Neural progenitor cell (in vitro differentiated cells): ENCODE measurements at regions not wholly inside any gene's neighbourhood (a gene's known extent, or its start where the extent isn't known, plus 50 kb on each side); places are given as distances from the start of the nearest gene placed in this dataset.

Experiments used
- DNase-seq: peaks from one replicate; pipeline ENCODE4 v3.0.0-alpha.2; 2016; ENCODE audit warnings: low spot score
- H2AFZ ChIP-seq: fragments of 200-600 bp; sonication (generic); replicated peaks from 2 replicates; pipeline ENCODE4 v1.6.1; 2016; ENCODE audit warnings: antibody characterized with exemption
- H3F3A ChIP-seq: fragments of 200-600 bp; sonication (generic); 2 replicates; pipeline ENCODE4 v1.6.1; 2016; ENCODE audit warnings: antibody characterized with exemption, low read depth
- H3K27ac ChIP-seq: fragments of 200-600 bp; sonication (generic); 2 replicates; pipeline ENCODE4 v1.5.1; 2016; ENCODE audit warnings: mild to moderate bottlenecking
- H3K27me3 ChIP-seq: fragments of 200-600 bp; sonication (generic); 2 replicates; pipeline ENCODE4 v1.6.1; 2016; ENCODE audit warnings: mild to moderate bottlenecking, moderate library complexity
- H3K36me3 ChIP-seq: fragments of 200-600 bp; sonication (generic); 2 replicates; pipeline ENCODE4 v1.5.1; 2016
- H3K4me1 ChIP-seq: fragments of 200-600 bp; sonication (generic); 2 replicates; pipeline ENCODE4 v1.6.1; 2016; ENCODE audit warnings: mixed run types
- H3K4me2 ChIP-seq: fragments of 200-600 bp; sonication (generic); 2 replicates; pipeline ENCODE4 v1.6.1; 2016
- H3K4me3 ChIP-seq: fragments of 200-600 bp; sonication (generic); 2 replicates; pipeline ENCODE4 v1.5.1; 2016
- H3K79me2 ChIP-seq: fragments of 200-600 bp; sonication (generic); 2 replicates; pipeline ENCODE4 v1.6.1; 2016; ENCODE audit warnings: low read depth
- H3K9ac ChIP-seq: fragments of 200-600 bp; sonication (generic); 2 replicates; pipeline ENCODE4 v1.6.1; 2016
- H3K9me3 ChIP-seq: fragments of 200-600 bp; sonication (generic); 2 replicates; pipeline ENCODE4 v1.5.1; 2016; ENCODE audit warnings: low read depth
- H4K20me1 ChIP-seq: fragments of 200-600 bp; sonication (generic); 2 replicates; pipeline ENCODE4 v1.6.1; 2016; ENCODE audit warnings: low read depth
- H3K27ac Mint-ChIP-seq: 3 replicates; pipeline ENCODE4 v1.8.0; 2021; ENCODE audit warnings: mixed read lengths
- H3K27me3 Mint-ChIP-seq: 2 replicates; pipeline ENCODE4 v1.8.0; 2022; ENCODE audit warnings: low read depth, mild to moderate bottlenecking, inconsistent platforms, moderate library complexity, mixed read lengths; ENCODE audit not compliant: insufficient read depth
- H3K36me3 Mint-ChIP-seq: 3 replicates; pipeline ENCODE4 v1.8.0; 2021; ENCODE audit warnings: mixed read lengths
- H3K4me1 Mint-ChIP-seq: 3 replicates; pipeline ENCODE4 v1.8.0; 2021; ENCODE audit warnings: mixed read lengths
- H3K4me3 Mint-ChIP-seq: 3 replicates; pipeline ENCODE4 v1.8.0; 2021; ENCODE audit warnings: mild to moderate bottlenecking, moderate library complexity, mixed read lengths
- H3K9me3 Mint-ChIP-seq: 3 replicates; pipeline ENCODE4 v1.8.0; 2020; ENCODE audit warnings: mixed read lengths
- CTCF ChIP-seq: fragments of 200-600 bp; sonication (generic); IDR thresholded peaks from 2 replicates; pipeline ENCODE4 v1.5.1; 2017; ENCODE audit warnings: antibody characterized with exemption, mild to moderate bottlenecking
- EZH2 ChIP-seq: fragments of 200-600 bp; sonication (generic); IDR thresholded peaks from 2 replicates; pipeline ENCODE4 v1.6.1; 2017; ENCODE audit warnings: antibody characterized with exemption, mild to moderate bottlenecking, moderate library complexity
- EZH2phosphoT487 ChIP-seq: fragments of 200-600 bp; sonication (generic); IDR thresholded peaks from 2 replicates; pipeline ENCODE4 v1.6.1; 2017; ENCODE audit warnings: antibody characterized with exemption

- no peaks in the 10 kb centered on the region for H3K27me3 ChIP-seq
- H3K9ac ChIP-seq: no peak overlapping the region
- TF ChIP-seq EZH2phosphoT487: no peak
- TF ChIP-seq CTCF: no peak
- no peak for TF ChIP-seq EZH2
- H2AFZ ChIP-seq: no peak overlapping the region
- Mint-ChIP-seq H3K9me3 (peaks cover 19% of the 10 kb centered on the region), H3K36me3 (no peaks in the 10 kb centered on the region), H3K4me3 (no peak overlapping the region), H3K27me3 (no peaks in the 10 kb centered on the region), H3K4me1 (peaks cover 2% of the 10 kb centered on the region), H3K27ac (no peak overlapping the region)
- no peaks in the 10 kb centered on the region for H3K4me1 ChIP-seq
- no peak overlapping the region for H3K4me3 ChIP-seq
- H3K79me2 ChIP-seq: no peaks in the 10 kb centered on the region
- H3K27ac ChIP-seq: no peak overlapping the region
- no peaks in the 10 kb centered on the region for H4K20me1 ChIP-seq
- H3F3A ChIP-seq: no peaks in the 10 kb centered on the region
- no peak for DNase-seq
- H3K36me3 ChIP-seq: no peaks in the 10 kb centered on the region
- H3K9me3 ChIP-seq: no peaks in the 10 kb centered on the region
- no peak overlapping the region for H3K4me2 ChIP-seq
Measured at GRCh38 chr5:174971210-174971609, 246.8 kb downstream of the MSX2 start.

- TF ChIP-seq EZH2 (no peak), CTCF (no peak), EZH2phosphoT487 (no peak)
- Histone ChIP-seq H3K9me3 (peaks cover 3% of the 10 kb centered on the region), H3K4me3 (no peak overlapping the region), H3K9ac (no peak overlapping the region), H3K27me3 (no peaks in the 10 kb centered on the region), H3K4me2 (no peak overlapping the region), H3K4me1 (no peaks in the 10 kb centered on the region), H3F3A (no peaks in the 10 kb centered on the region), H3K79me2 (no peaks in the 10 kb centered on the region), H4K20me1 (no peaks in the 10 kb centered on the region), H3K27ac (no peak overlapping the region), H3K36me3 (no peaks in the 10 kb centered on the region), H2AFZ (no peak overlapping the region)
- Mint-ChIP-seq H3K4me3 (no peak overlapping the region), H3K36me3 (no peaks in the 10 kb centered on the region), H3K9me3 (peaks cover 24% of the 10 kb centered on the region), H3K4me1 (peaks cover 2% of the 10 kb centered on the region), H3K27ac (no peak overlapping the region), H3K27me3 (peaks cover 2% of the 10 kb centered on the region)
- DNase-seq: no peak
Measured at GRCh38 chr5:174970502-174970901, 246.1 kb downstream of the MSX2 start.

DNA sequence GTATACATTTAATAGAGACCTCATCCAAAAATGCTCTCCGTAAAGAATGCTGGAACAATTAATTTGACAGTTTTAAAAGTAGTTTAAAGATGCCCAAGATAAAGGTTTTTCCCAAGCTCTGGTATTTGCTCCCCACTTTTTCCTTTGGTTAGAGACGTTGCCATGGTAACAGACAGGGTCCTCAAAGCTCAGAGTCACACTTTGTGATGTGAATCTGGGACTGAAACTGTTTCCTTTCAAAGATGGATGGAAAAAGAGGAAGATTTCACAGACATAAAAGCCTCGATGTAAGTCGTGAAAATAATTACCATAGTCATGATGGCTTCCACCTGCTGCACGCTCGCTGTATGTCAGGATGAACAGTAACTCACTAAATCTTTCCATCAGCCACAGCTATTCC lies 229.5 kb downstream of the MSX2 start:
- no peak overlapping the region for H3K4me2 ChIP-seq
- peak; percentile 18 for DNase-seq
- no peaks in the 10 kb centered on the region for H3K79me2 ChIP-seq
- H4K20me1 ChIP-seq: no peaks in the 10 kb centered on the region
- H2AFZ ChIP-seq: no peak overlapping the region
- no peaks in the 10 kb centered on the region for H3K9me3 ChIP-seq
- Mint-ChIP-seq H3K9me3 (no peaks in the 10 kb centered on the region), H3K36me3 (no peaks in the 10 kb centered on the region), H3K4me3 (no peak overlapping the region), H3K4me1 (no peaks in the 10 kb centered on the region), H3K27ac (no peak overlapping the region), H3K27me3 (peaks cover 14% of the 10 kb centered on the region)
- no peak overlapping the region for H3K27ac ChIP-seq
- no peaks in the 10 kb centered on the region for H3F3A ChIP-seq
- no peaks in the 10 kb centered on the region for H3K4me1 ChIP-seq
- H3K27me3 ChIP-seq: no peaks in the 10 kb centered on the region
- no peak overlapping the region for H3K4me3 ChIP-seq
- no peaks in the 10 kb centered on the region for H3K36me3 ChIP-seq
- TF ChIP-seq EZH2 (no peak), CTCF (no peak), EZH2phosphoT487 (no peak)
- H3K9ac ChIP-seq: no peak overlapping the region
